ENCODE measurements at regions not wholly inside any gene's neighbourhood (a gene's known extent, or its start where the extent isn't known, plus 50 kb on each side); places are given as distances from the start of the nearest gene placed in this dataset.

DNA sequence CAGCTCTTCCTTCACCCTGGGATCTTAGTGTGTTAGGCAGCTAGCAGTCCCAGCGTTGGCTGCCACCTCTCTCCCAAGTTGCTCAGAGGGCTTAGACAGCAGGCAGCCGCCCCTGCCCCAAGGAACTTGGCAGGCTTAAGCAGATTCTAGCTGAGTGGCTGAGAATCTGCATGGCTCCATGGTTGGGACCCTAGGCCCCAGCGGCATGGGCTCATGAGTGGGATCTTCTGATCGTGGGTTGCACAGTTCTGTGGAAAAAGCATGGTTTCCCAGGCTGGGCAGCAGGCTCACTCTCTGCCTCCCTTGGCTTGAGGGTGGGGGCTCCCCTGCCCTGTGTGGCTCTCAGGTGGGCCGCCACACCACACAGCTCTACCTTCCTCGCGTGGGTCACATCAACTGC, 1624.9 kb downstream of the GRIK2 start:
- no peaks in the 10 kb centered on the region for H3K27me3 Mint-ChIP-seq
- no peaks in the 10 kb centered on the region for H3K4me1 Mint-ChIP-seq
- H3K36me3 Mint-ChIP-seq: no peaks in the 10 kb centered on the region
- no peak overlapping the region for H3K27ac Mint-ChIP-seq
- CTCF ChIA-PET: no interaction called here
- no peak overlapping the region for H3K4me3 Mint-ChIP-seq
- DNase-seq (no peak), ATAC-seq (no peak)
- peaks cover 5% of the 10 kb centered on the region for H3K9me3 Mint-ChIP-seq (ENCODE audit: low read depth)

DNA sequence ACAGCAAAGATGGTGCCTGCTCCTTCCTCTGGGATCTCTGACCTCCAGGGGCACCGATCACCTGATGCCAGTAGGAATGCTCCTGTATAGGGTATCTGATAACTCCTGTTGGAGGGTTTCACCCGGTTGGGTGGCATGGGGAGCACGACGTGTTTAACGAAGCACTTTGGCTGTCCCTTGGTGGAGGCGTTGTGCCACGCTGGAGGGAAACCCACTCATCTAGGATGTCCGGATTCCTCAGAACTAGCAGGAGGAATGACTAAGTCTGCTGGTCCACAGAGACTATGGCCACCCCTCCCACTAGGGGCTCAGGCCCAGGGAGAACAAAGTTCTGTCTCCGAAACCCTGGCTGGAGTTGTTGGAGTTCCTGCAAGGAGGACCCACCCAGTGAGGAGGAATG, 1624.4 kb downstream of the GRIK2 start:
- Mint-ChIP-seq H3K9me3 (ENCODE audit: low read depth) (peaks cover 5% of the 10 kb centered on the region), H3K27me3 (no peaks in the 10 kb centered on the region), H3K36me3 (no peaks in the 10 kb centered on the region), H3K4me1 (no peaks in the 10 kb centered on the region), H3K4me3 (no peak overlapping the region), H3K27ac (no peak overlapping the region)
- CTCF ChIA-PET: no interaction called here
- no peak for DNase-seq
- ATAC-seq: no peak

DNA sequence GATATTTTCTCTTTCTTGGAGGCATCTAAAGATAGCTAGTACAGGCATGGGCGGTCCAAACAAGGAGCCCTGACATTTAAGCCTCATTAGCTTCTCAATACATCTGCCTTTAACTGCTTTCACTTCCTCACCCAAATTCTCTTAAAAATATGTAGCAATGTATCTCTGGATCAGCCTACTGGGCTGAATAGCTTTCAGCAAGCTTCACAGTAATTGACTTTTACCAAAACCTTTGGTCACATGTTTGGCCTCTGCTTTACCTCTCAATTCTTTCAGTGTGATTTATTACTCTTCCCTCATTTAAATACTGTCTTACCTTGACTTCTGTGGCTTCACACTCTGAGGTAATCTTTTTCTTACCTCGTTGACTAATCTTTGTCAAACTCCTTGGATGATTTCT, 1618.1 kb downstream of the GRIK2 start:
- no peaks in the 10 kb centered on the region for H3K4me1 Mint-ChIP-seq
- ATAC-seq (no peak), DNase-seq (no peak)
- CTCF ChIA-PET: no interaction called here
- peaks cover 4% of the 10 kb centered on the region for H3K9me3 Mint-ChIP-seq (ENCODE audit: low read depth)
- no peak overlapping the region for H3K27ac Mint-ChIP-seq
- H3K27me3 Mint-ChIP-seq: no peaks in the 10 kb centered on the region
- no peak overlapping the region for H3K4me3 Mint-ChIP-seq
- H3K36me3 Mint-ChIP-seq: no peaks in the 10 kb centered on the region

DNA sequence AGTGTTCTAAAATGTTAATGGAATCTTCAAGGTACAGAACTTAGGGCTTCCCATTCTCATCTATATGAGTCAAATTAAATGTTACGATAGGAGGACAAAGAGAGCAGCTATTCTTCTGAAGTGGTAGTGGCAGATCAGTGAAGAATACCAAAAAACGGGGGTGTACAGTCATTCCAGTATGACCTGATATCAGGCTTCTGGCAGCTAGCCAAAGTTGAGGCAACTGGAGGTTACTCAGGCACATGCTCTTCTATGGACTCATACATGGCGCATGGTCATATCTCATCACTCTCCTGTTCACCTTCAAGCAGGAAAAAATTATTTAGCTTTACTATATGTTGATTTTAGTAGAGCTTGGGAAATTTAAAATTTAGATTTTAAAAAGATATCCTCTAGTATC, 1608.8 kb downstream of the GRIK2 start:
- DNase-seq (no peak), ATAC-seq (no peak)
- H3K9me3 Mint-ChIP-seq (ENCODE audit: low read depth): peaks cover 10% of the 10 kb centered on the region
- H3K27ac Mint-ChIP-seq: no peak overlapping the region
- CTCF ChIA-PET: no interaction called here
- H3K27me3 Mint-ChIP-seq: no peaks in the 10 kb centered on the region
- no peak overlapping the region for H3K4me3 Mint-ChIP-seq
- H3K4me1 Mint-ChIP-seq: no peaks in the 10 kb centered on the region
- no peaks in the 10 kb centered on the region for H3K36me3 Mint-ChIP-seq

DNA sequence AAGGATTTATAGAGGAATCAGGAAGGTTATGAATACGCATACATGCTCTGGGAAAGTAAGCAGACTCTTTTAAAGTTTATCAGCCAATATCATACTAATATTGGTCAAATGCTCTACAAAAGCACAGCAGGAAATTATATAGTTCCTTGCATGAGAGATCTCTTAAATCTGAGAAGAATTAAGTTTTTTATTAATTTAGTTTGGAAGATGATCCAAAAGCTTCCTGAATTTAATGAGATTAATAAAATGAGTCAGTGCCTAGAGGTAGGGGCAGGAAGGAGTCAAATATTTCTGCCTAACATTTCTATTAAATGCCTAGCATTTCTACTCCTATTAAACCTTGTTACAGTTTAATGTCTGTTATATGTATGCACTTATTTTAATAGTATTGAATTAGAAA, 1608.2 kb downstream of the GRIK2 start:
- Mint-ChIP-seq H3K27me3 (no peaks in the 10 kb centered on the region), H3K36me3 (no peaks in the 10 kb centered on the region), H3K27ac (no peak overlapping the region), H3K9me3 (ENCODE audit: low read depth) (peaks cover 10% of the 10 kb centered on the region), H3K4me1 (no peaks in the 10 kb centered on the region), H3K4me3 (no peak overlapping the region)
- no peak for DNase-seq
- no peak for ATAC-seq
- CTCF ChIA-PET: no interaction called here

DNA sequence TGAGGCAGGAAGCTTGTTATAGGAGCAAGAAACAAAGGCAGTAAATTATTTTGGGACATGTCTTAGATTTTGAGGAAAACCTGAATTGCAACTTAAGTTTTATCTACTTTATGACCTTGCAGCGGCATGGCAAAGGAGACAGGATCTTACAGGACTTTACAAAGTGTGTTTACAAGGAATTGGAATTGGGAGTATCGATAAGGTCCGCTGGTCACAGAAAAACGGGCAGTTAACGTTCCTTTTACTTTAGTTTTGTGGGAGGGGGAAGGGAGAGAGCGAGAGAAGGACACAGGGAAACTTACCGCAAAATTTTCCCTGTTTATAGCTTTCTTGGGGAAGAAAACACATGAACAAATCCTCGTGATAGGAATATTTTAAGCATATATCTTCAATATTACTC, 1607.2 kb downstream of the GRIK2 start:
- CTCF ChIA-PET: no interaction called here
- H3K36me3 Mint-ChIP-seq: no peaks in the 10 kb centered on the region
- ATAC-seq (no peak), DNase-seq (no peak)
- H3K4me1 Mint-ChIP-seq: no peaks in the 10 kb centered on the region
- H3K9me3 Mint-ChIP-seq (ENCODE audit: low read depth): peaks cover 10% of the 10 kb centered on the region
- H3K4me3 Mint-ChIP-seq: no peak overlapping the region
- no peak overlapping the region for H3K27ac Mint-ChIP-seq
- H3K27me3 Mint-ChIP-seq: no peaks in the 10 kb centered on the region

DNA sequence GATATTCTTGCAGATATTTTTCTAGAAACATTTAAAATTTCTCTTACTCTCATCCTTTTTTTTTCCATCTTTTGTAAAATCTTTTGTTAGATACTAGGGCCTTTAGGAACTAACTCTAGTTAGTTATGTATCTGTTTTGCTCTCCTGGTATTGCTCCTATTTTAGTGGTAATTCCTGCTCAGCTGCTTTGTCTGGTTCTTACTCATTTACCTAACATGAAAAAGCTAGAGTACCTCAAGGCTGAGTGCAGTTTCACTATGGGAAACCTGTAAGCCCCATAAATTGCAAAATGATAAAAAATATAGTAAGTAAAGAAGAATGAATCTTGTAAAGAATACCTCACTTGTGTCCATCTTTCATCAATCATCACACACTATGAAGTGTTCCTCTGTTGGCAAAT, 1602.0 kb downstream of the GRIK2 start:
- H3K27ac Mint-ChIP-seq: no peak overlapping the region
- no peak overlapping the region for H3K4me3 Mint-ChIP-seq
- CTCF ChIA-PET: no interaction called here
- H3K4me1 Mint-ChIP-seq: no peaks in the 10 kb centered on the region
- H3K27me3 Mint-ChIP-seq: no peaks in the 10 kb centered on the region
- DNase-seq (no peak), ATAC-seq (no peak)
- H3K36me3 Mint-ChIP-seq: no peaks in the 10 kb centered on the region
- no peaks in the 10 kb centered on the region for H3K9me3 Mint-ChIP-seq (ENCODE audit: low read depth)

DNA sequence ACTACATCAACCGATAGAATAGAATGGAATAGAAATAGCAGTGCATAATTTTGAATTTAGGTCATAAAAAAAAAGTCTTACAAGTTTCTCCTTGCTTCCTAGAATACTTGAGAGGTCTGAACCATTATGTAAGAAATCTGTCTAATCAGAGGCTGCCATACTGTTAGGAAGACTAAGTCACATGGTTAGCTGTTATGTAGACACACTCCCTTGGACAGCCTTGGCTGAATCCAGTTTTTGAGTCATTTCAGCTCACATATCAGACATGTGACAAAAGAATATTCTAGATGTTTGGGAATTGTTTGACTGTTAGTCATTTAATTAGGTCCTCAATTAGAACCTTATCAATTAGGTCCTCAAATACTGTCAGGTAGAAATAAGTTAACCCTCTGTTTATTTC, 1601.4 kb downstream of the GRIK2 start:
- Mint-ChIP-seq H3K4me3 (no peak overlapping the region), H3K9me3 (ENCODE audit: low read depth) (no peaks in the 10 kb centered on the region), H3K4me1 (no peaks in the 10 kb centered on the region), H3K36me3 (no peaks in the 10 kb centered on the region), H3K27ac (no peak overlapping the region), H3K27me3 (no peaks in the 10 kb centered on the region)
- CTCF ChIA-PET: no interaction called here
- no peak for DNase-seq
- no peak for ATAC-seq

DNA sequence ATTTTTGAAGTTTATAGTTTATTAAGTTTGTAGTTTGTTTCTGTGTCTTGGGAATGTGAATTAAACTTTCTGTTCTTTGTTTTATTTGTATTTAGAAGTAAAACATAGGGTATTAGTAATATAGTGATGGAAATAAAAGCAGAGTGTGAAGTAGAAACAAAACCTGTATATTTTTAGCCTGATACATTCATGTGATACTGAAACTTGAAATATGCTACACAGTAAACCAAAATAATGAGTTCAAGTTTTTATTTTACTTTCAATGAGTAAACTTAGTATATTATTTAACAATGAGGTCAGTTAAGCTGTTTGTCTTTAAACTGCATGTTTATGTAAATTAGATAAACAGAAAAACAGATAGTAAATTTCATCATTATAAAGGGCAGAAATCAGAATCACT, 1592.6 kb downstream of the GRIK2 start:
- Mint-ChIP-seq H3K4me3 (no peak overlapping the region), H3K36me3 (no peaks in the 10 kb centered on the region), H3K4me1 (no peaks in the 10 kb centered on the region), H3K9me3 (ENCODE audit: low read depth) (peaks cover 5% of the 10 kb centered on the region), H3K27me3 (no peaks in the 10 kb centered on the region), H3K27ac (no peak overlapping the region)
- DNase-seq: no peak
- CTCF ChIA-PET: no interaction called here
- ATAC-seq: no peak

DNA sequence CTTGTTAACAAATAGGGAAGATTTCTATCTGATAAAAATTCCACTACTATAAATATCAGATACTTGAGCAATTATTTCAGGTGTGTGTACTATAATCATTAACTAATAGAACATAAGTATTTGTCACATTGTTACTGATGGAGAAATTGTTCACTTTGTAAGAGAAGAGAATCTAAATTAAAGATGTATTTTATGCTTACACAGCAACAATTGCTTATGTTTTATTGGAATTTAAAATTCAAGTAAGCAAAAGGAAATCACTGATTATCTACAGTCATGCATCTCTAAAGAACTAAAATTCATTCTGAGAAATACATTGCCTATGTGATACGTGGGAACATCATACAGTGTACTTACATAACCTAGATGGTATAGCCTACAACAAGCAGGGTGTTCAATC, 1590.8 kb downstream of the GRIK2 start:
- CTCF ChIA-PET: no interaction called here
- no peaks in the 10 kb centered on the region for H3K36me3 Mint-ChIP-seq
- no peak for ATAC-seq
- no peaks in the 10 kb centered on the region for H3K27me3 Mint-ChIP-seq
- H3K4me1 Mint-ChIP-seq: no peaks in the 10 kb centered on the region
- no peak overlapping the region for H3K27ac Mint-ChIP-seq
- no peak overlapping the region for H3K4me3 Mint-ChIP-seq
- H3K9me3 Mint-ChIP-seq (ENCODE audit: low read depth): peaks cover 5% of the 10 kb centered on the region
- no peak for DNase-seq

DNA sequence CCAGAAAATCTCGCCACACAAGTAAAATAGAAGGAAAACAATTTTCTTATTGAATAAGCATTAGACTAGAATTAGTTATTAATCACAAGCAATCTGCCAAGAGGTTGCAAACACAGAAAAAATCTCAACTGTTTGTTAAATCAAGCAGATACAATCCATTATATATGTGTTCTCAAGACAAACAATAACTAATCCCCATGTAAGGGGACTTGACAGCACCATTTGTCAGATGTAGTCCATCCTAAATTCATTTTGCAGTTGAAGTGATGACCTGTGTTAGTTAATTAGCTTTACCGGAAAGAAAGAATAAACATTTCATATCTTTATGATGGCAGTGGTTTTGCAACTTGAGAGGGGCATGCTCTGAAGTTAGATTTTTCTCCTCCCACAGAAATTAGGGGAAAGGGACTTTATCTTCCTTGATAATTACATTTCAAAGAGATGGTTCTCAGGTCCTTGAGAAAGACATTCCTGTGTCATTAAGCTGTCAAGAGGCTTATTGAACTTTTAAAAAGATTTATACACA, 1588.0 kb downstream of the GRIK2 start:
- Mint-ChIP-seq H3K9me3 (ENCODE audit: low read depth) (peaks cover 4% of the 10 kb centered on the region), H3K36me3 (no peaks in the 10 kb centered on the region), H3K4me1 (no peaks in the 10 kb centered on the region), H3K27ac (no peak overlapping the region), H3K27me3 (no peaks in the 10 kb centered on the region), H3K4me3 (no peak overlapping the region)
- CTCF ChIA-PET: no interaction called here
- no peak for ATAC-seq
- DNase-seq: no peak

DNA sequence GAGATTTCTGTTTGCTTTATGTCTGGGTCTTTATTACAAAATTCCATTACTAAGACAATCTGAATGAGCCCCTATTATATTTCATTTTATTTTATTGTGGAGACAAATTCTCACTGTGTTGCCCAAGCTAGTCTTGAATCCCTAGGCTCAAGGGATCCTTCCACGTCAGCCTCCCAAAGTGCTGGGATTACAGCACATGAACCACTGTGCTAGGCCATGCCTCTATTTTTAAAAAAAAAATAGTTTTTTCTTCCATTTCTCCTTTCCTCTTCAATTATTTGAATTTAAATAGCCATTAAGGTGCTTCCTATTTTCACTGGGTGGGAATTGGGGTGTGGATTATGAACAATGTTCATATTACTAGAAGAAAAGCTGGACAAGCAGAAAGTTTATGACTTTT, 1587.4 kb downstream of the GRIK2 start:
- CTCF ChIA-PET: no interaction called here
- Mint-ChIP-seq H3K27ac (no peak overlapping the region), H3K4me3 (no peak overlapping the region)

DNA sequence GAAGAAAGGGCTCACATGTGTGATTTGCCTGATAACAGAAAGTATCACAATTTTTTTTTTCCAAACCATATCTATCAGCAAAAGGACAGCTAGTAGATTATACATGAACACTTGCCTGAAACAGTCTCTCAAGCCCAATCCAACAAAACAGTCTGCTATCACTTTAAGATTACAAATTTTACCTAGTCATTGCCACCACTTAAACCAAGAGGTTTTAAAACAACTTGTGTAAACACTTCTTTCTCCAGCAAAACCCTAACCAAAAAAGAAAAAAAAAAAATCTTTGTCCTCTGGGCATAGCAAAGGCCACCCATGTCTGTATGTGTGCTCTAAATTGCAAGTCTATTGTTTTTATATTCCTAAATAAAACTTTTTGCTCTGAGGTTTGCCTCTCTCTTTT, 1568.4 kb downstream of the GRIK2 start:
- CTCF ChIA-PET: no interaction called here

More for the DNA sequence above, 1587.4 kb downstream of the GRIK2 start:
- ATAC-seq: no peak
- no peaks in the 10 kb centered on the region for H3K36me3 Mint-ChIP-seq
- no peak for DNase-seq
- H3K9me3 Mint-ChIP-seq (ENCODE audit: low read depth): peaks cover 3% of the 10 kb centered on the region
- no peaks in the 10 kb centered on the region for H3K27me3 Mint-ChIP-seq
- no peaks in the 10 kb centered on the region for H3K4me1 Mint-ChIP-seq

DNA sequence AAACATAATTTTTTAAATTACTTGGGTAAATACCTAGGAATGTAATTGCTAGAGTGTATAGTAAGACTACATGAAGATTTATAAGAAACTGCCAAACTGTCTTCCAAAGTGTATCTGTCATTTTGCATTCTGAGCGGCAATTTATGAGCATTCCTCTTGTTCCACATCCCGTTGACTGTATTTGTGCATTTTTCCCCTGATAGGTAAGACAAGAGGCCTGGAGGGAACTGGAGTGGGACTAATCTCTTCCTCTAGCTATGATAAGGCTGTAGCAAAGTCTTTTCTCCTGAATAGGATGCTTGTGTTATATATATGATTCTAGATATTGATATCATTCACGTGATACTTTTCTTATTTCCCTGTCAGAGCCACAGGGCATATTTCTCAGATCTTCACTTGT, 1557.5 kb downstream of the GRIK2 start:
- CTCF ChIA-PET: no interaction called here
- no peak for ATAC-seq
- Mint-ChIP-seq H3K27ac (no peak overlapping the region), H3K9me3 (ENCODE audit: low read depth) (no peaks in the 10 kb centered on the region), H3K36me3 (no peaks in the 10 kb centered on the region), H3K4me1 (no peaks in the 10 kb centered on the region), H3K27me3 (no peaks in the 10 kb centered on the region), H3K4me3 (no peak overlapping the region)
- no peak for DNase-seq

More for the DNA sequence above, 1568.4 kb downstream of the GRIK2 start:
- ATAC-seq: no peak
- Mint-ChIP-seq H3K27me3 (no peaks in the 10 kb centered on the region), H3K36me3 (no peaks in the 10 kb centered on the region), H3K4me1 (no peaks in the 10 kb centered on the region), H3K27ac (no peak overlapping the region), H3K9me3 (ENCODE audit: low read depth) (peaks cover 7% of the 10 kb centered on the region), H3K4me3 (no peak overlapping the region)
- DNase-seq: no peak

DNA sequence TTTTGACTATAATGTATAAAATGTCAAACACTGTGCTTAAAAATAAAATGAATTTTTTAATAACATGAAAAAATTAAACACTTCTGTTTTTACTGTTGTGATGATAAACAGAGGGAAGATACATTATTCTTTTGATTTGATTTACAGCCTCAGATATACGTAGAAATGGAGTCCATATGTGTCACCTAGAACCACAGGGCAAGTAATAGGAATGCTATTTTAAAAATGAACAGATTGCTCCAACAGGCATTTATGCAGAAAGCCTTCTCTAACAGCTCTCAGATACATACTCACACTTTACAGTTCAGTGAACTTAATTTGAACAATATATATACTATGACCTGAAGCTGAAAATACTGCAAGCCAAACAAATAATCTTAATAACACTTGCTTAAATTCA, 1551.0 kb downstream of the GRIK2 start:
- CTCF ChIA-PET: no interaction called here
- Mint-ChIP-seq H3K4me3 (no peak overlapping the region), H3K27ac (no peak overlapping the region), H3K4me1 (no peaks in the 10 kb centered on the region), H3K36me3 (no peaks in the 10 kb centered on the region), H3K9me3 (ENCODE audit: low read depth) (no peaks in the 10 kb centered on the region), H3K27me3 (no peaks in the 10 kb centered on the region)
- DNase-seq (no peak), ATAC-seq (no peak)
